HL-60 (cell line): ENCODE measurements at regions not wholly inside any gene's neighbourhood (a gene's known extent, or its start where the extent isn't known, plus 50 kb on each side); places are given as distances from the start of the nearest gene placed in this dataset.

Experiments
- CTCF ChIP-seq: IDR thresholded peaks from one replicate; pipeline ENCODE4 v1.5.1; 2011; ENCODE audit warnings: low read length, control low read depth, inconsistent platforms; ENCODE audit not compliant: insufficient read depth
- POLR2AphosphoS5 ChIP-seq: IDR thresholded peaks from 2 replicates; pipeline ENCODE4 v1.6.1; 2012; ENCODE audit warnings: low read depth
- REST ChIP-seq: IDR thresholded peaks from 2 replicates; pipeline ENCODE4 v1.6.1; 2012; ENCODE audit warnings: low read depth; ENCODE audit not compliant: insufficient replicate concordance
- SPI1 ChIP-seq: IDR thresholded peaks from 2 replicates; pipeline ENCODE4 v1.6.1; 2012; ENCODE audit warnings: low read depth, mild to moderate bottlenecking, borderline replicate concordance

GRCh38 chr11:33569333-33569732 lies 131.3 kb downstream of the C11orf91 start:
- TF ChIP-seq POLR2AphosphoS5 (no peak), CTCF (no peak), SPI1 (no peak), REST (no peak)
